ENCODE measurements at regions not wholly inside any gene's neighbourhood (a gene's known extent, or its start where the extent isn't known, plus 50 kb on each side); places are given as distances from the start of the nearest gene placed in this dataset.

DNA sequence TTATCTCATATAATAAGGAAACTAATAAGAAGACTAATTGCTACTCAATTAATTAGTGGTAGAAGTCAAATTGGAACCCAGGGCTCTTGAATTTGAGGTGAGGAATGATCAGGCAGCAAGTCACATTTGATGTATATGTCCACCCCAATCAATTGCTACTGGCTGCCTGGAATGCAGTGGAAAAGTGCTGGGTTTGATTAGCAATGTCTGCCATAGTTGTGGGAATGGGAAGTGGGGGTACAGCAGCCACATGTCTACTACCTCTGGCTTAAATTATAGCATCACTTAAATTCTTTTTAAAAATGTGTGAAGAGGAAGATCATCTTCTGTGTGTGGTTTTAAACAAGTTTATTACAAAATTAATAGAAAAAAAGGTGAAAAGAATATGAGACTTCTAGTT is 50.8 kb upstream of the NAV2 start:
- DNase-seq (ENCODE audit: low spot score): no peak

DNA sequence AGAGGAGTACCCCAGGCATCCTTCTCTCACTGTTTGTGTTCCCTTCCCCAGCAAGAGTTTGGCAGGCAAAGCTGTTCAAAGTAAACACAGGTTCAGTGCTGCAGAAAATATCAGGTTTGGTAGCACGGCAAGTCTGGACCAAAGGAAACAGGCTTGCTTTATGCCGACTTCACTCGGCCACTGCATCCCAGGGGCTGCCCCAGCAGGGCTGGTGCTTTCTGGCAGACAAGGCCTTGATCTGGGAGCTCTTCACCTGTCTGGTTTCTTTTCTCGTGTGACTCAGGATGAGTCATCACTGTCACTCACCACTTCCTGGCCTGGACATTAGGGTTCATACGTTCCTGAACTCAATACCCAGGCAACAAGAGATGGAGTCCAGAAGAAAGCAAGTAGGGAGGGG is 52.6 kb upstream of the NAV2 start:
- no peak for DNase-seq (ENCODE audit: low spot score)

DNA sequence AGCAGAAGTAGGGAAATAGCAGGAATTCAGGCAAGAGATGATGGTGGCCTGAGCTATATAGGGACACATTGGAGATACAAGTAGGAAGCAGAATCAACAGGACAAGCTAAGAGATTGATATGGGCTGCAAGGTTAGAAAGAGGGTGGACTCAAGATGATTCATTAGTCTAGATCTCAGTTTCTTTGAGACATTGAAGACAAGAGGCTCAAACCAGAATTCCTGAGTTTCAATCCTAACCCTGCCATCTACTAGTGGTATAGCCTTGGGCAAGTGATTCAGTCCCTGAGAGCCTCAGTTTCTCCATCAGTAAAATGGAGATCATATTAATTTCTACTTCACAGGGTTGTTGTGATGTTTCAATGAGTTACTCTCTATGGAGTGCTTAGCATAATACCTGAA is 53.1 kb upstream of the NAV2 start:
- no peak for DNase-seq (ENCODE audit: low spot score)

DNA sequence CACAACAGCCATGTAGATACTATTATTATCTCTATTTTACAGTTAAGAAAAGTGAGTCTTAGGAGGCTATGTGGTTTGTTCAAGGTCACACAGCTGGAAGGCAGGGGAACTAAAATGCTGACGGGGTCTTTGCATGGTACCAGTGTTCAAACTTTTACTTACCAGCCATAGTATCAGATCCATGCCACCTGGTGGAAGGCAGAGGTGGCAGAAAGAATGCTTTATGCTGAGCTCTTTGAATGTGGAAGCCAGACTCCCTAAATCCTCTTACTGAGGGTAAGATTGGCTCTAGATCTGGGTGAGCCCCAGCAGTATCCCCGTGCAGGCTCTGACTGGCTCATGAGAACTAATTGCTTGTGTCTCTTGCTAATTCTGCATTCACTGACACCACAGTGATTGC is 54.3 kb upstream of the NAV2 start:
- no peak for DNase-seq (ENCODE audit: low spot score)

DNA sequence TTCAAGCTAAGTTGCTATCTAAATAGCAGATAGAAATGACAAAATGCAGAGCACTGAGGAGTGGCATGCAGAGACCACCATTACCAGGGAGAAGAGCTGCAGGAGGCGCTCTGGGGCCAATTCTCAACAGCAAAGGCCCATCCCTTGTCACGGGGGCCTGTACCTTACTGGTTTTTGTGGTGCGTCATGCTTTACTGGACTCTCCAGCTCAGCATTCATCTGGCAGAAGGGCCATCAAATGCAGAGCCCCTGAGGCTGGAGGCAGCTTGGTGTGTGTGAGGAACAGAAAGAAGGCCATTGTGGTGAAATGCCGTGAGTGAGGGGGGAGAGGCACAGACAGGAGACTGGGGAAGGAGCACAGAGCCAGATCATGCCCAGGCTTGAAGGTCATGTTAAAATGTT is 56.5 kb upstream of the NAV2 start:
- no peak for DNase-seq (ENCODE audit: low spot score)

DNA sequence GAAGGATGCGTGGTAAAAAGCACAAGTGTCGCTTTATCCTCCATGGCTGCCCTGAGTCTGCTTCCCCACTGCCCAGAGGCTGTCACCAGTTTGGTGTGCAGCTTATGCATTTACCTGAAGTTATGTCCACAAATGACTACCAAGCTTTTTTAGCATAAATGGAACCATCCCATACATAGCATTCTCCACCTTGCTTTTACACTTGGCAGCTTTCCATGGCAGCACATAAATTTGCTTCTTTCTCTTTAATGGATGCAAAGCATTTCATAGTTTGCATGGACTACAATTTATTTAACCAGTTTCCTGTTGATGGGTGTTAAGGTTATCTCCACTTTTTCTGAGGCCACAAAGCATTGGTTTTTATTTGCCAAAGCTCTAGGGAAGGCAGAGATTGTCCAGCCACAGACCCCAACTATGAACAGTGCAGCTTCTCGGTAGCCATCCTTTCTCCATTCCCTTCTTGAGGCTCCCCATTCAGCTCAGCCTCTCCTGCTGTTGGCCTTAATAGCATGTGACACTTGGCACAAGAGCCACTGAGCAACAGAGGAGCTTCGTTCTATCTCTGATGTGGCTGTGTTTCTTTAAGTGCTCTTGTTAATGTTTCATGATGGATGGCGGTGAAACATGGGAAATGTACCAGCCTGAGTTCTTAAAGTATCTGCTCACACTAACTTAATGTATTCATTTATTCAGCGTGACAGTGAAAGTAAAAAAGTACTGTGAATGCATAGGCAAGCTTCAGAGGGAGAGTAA is 59.8 kb upstream of the NAV2 start:
- no peak for DNase-seq (ENCODE audit: low spot score)

DNA sequence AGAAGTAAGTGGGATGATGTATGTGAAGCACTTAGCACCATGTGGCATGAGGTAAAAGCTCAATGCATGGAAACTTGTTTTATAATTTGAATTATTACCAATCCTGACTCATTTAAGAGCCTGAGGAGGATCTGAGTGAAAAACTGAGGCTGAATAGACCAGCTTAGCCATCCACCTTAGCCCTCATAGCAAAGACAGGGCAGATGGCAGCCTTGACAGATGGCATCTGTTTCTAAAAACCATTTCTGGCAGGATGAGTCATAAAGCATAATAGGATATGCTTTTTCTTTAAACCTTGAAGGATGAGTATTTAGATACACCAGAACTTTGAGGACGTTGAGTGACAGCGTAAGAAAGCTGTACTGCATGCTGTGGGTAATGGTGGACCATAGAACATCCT is 61.0 kb upstream of the NAV2 start:
- DNase-seq (ENCODE audit: low spot score): no peak

DNA sequence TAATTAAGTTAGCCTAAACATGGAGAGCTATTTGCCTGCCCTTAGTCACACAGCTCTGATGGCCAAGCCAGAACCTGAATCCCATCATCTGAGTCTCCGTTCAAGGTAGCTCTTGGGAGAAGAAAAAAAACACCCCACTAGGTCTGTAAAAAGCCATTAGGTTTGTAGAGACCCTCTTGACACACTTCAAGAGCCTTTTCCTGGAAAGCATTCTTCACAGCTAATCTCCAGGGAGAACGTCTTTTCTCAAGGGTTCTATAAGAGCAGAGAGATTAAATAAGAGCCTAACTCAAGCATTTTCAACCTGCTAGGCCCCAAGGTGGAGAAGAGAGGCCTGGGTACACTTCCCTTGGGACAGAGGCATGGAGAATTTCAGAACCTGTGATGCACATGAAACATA is 61.6 kb upstream of the NAV2 start:
- no peak for DNase-seq (ENCODE audit: low spot score)

DNA sequence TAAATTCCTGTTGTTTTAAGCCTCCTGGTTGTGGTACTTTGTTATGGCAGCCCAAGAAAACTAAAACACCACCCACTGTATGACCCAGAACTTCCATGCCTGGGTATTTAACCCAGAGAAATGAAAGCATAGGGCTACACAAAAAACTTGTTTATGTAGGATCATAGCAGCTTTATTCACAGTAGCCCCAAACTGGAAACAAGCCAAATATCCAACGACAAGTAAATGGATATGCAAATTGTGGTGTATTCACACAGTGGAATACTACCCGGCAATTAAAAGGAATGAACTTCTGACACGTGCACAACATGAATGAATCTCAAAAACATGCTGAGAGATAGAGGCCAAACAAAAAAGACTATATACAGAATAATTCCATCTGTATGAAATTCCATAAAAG is 62.2 kb upstream of the NAV2 start:
- no peak for DNase-seq (ENCODE audit: low spot score)

DNA sequence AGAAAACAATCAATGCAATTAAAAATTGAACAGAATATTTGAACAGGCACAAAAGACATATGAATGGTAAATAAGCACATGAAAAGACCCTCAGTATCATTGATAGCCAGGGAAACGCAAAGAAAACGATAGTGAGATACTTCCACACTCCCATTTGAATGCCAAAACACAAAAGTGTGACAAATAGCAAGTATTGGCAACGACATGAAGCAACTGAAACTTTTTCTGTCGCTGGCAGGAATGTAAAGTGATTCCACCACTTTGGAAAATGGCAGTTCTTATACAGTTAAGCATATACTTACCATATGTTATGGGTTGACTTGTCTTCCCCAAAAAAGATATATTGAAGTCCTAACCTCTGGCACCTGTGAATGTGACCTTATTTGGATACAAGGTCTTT is 62.9 kb upstream of the NAV2 start:
- no peak for DNase-seq (ENCODE audit: low spot score)

DNA sequence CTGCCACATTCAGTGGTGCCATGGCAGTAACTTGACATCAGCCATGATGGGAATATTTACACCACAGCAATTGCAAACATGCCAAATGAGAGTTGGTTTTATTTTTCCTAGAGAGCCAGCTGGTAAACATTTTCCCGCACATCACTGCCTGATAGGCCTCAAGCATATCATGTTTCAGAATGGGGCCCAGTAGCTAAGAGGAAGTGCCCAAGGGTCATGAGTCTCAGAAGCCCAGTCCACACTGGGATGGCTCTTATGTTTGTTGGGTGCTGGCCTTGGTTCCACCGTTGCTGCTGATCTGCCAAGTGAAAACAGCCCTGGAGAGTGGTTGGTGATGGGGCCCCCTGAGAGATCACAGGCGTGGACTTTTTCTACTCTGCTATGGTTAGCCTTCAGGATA is 64.3 kb upstream of the NAV2 start:
- DNase-seq (ENCODE audit: low spot score): no peak

DNA sequence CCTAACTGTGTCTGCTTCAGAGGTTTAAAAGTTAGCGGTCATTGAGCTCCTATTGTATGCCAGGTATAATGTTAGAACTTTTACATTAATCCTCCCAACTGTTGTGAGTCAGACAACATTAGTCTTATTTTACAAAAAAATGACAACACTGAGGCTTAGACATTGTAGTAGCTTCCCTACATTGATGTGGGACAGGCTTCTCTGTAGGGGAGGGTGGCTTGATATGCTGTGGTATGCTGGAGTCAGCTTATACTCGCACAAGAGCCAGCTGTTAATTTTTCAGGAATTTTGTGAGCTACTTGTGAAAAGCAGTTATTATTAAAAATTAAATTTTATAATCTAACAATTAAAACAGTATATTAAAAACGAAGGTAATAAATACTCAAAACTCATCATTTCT is 64.8 kb upstream of the NAV2 start:
- DNase-seq (ENCODE audit: low spot score): no peak

DNA sequence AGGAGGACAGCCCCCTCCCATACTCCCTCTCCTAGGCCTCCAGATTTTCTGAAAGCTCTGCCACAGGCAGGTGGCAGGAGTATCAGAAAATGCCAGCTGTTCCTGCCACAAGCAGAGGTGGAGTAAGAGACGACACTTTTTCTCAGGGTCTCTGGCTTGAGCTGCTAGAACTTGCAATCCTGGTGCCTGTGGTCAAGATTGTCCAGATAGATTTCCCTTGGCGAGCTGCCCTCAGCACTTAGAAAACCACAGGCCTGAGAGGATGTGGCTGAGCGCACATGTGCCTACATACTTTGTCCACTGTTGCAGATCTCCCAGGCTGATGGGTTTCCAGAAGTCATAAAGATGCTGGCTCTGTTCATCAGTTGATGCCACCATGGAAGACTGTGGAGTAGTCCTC is 65.7 kb upstream of the NAV2 start:
- peak; percentile 47 for DNase-seq (ENCODE audit: low spot score)

DNA sequence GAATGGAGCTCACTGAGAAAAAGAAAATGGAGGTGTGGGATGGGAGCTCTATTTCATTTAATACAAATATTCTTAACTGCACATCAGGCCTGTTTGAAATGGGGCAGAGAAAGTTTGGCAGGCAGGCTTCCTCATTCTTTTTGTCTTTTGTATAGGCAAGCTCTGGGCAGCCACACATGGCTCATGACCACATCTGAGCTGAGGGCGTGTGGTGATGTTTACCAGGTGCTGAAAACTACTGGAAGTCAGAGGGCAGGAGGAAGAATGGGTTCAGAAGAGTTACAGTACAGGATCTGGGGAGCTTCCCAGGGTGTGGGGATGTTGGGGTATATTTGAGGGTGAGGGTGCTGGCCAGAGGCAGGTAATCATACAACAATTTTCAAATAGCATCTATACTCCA is 66.3 kb upstream of the NAV2 start:
- DNase-seq (ENCODE audit: low spot score): no peak

DNA sequence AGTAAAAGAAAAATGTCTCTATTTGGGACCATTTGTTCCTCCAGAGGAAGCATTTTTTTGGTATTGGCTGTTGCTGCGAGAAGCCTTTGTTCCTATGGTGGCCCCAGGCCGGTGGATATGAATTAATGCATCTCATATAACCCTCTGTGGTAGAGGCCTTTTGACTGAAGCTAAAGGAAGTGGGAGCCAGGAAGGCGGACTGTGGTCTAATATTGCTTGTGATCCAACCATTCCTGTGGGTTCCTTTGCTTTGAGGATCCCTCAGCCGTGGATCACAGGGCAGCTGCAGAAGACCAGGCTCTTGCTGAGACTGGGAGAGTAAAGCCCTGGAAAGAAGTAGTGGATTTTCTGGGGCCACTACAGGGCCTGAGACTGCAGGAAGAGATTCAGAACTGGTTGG is 68.3 kb upstream of the NAV2 start:
- no peak for DNase-seq (ENCODE audit: low spot score)

DNA sequence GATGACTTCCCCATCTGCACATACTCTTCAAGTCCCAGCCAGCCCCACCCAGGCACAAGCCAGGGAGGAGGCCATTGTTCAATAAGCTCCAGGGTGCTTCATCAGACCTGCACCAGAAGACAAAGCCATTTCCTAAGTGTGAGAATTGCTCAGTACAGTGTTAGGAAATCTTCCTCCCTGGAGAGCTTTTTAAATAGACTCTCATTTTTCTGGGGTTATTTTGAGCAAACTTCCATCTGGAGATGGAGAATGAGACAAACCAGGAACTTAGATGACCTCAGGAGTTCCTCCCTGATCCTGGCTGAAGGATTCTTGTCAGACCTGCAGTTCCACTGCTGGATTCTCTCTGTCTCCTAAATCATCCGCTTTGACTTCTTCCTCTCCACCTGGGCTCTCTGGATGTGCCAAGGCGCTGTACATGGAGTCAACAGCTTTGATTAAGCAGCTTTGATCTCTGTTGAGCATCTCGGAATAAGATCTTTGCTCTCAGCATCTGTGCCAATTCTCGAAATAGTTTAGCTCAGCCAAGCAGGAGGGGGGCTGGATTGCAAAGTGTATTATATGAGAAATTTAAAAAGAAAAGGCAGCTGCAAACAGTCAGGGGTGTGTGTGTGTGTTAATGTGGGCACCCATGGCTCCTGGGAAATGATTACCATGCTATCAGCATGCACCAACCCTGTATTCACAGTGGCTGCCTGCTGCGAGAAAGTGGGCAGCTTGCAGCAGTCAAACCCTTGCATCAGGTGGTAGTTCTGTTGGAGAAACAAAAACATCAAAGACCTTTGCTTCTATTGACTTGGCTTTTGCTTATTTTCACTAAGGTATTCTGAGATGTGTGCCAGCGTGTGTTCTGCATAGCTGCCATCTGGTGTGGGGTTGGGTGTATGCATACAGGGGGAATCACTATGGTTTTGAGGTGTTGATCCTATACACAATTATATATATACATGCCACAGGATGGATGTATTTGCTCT is 70.2 kb upstream of the NAV2 start:
- DNase-seq (ENCODE audit: low spot score): peak; percentile 73

DNA sequence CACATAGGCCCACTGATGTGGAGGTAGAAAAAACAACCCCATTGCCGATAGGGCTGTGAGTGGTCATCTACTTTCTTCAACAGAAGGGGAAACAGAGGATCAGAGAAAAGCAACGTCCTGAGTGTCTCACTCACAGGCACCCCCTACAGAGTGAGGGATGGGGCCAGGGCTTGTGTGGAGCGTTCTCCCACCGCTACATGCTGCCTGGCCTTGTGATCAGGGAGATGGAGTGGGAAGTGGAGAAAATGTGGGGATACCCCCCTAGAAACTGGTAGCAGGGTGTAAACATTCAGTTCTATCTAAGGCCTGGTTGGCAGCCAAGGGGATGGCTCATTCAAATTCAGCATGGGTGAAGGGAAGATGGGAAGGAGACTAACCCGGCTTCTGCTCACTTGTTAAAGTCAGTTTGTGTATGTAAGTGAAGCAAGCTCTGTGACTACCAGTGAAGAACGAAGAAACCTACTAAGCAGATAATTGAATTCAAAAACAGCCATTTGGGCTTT is 73.0 kb upstream of the NAV2 start:
- no peak for DNase-seq (ENCODE audit: low spot score)

DNA sequence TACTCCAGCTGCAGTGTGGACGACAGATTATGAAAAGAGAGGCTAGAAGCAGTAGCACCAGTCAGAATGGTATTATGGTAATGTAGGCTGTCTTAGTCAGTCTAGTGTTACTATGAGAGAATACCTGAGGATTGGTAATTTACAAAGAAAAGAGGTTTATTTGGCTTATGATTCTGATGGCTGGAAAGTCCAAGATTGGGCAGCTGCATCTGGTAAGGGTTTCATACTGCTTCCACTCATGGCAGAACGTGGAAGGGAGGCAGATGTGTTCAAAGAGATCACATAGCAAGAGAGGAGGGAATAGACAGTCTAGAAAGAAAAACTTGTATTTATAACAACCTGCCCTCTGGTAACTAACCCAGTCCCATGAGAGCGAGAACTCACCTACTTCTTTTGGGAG is 77.3 kb upstream of the NAV2 start:
- no peak for DNase-seq (ENCODE audit: low spot score)

DNA sequence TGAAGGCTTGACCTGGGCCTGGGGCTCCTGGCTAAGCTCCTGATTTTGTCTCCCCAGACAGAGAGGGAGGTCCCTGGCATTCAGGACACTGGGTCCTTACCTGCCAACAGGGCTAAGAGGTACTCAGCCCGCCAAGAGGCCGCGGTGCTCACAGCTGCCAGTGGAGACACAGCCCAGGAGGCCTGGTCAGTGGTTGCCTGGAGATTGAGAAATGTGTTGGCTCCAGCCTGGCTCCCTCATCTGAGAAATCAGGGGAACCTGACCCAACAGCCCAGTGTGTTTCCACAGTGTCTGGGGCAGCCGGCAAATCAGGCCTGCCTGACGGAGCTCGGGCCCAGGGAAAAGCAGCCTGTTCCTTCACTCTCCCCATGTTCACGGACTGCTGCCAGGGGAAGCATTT is 79.4 kb upstream of the NAV2 start:
- DNase-seq (ENCODE audit: low spot score): no peak

DNA sequence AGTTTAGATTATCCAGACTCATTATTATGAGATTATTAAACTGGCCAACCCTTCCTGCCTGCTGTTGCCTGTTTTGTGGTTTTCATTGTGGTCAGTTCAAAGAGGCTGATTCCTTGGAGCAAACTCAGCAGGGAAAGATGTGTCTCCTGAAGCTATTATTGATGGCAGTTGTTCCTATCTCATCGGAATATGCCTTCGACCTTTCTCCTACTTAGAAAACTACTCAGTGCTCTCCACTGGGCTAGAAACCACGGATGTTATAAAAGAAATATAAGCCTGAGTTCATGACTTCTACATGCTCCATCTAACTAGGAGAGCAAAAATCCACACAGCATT is 80.2 kb upstream of the NAV2 start:
- no peak for DNase-seq (ENCODE audit: low spot score)

DNA sequence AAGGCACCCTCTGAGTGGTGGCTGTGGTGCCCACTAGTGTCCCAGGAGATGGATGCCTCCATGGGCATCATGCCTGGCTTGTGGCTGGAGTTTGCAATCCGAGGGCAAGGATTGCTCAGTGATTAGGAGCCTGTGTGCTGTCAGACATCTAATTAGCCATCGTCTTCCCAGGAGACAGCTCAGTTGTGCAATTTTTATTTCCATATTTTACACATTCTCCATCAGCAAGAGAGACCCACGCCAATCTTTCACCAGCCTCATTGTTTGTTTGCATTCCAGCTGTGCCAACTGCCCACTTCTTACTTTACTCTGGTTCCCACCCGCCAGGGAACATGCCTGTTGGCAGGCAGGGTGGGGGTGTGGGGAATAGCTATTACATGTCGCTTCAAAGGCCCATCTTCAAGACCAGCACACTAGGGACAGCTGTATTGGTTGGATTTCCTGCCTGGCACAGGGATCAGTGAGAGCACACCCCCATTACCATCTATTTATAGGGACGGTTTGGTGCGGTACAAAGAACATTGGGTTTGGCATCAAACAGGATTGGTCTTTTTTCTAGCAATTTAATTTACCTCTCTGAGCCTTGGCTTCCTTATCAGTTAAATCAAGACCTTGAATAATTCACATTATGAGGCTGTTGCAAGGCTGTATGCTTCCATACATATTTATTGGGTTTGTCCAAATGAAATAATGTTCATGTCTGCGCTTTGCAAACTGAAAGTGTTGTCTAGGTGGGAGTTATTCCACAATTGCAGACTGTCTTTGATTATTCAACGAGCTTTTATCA is 80.7 kb upstream of the NAV2 start:
- no peak for DNase-seq (ENCODE audit: low spot score)

DNA sequence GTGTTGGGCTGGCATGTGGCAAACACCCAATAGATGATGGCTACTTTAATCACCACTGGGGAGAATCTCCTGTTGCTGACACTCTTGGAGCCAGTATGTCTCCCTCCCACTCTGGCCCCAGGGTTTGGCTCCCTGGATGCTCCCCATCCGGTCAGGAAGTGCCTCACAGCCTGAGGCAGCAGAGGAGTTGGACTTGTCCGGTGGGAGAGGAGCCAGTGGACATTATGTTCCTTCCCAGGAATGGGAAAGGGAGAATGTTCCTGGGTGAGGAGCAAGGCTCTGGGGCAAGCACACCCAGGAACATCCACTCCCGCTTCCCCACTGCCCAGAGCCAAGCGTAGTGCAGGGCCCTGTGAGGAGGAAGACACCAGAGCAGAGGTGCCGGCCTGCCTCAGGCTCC is 84.6 kb upstream of the NAV2 start:
- DNase-seq (ENCODE audit: low spot score): no peak
